ENCODE measurements at regions not wholly inside any gene's neighbourhood (a gene's known extent, or its start where the extent isn't known, plus 50 kb on each side); places are given as distances from the start of the nearest gene placed in this dataset.

DNA sequence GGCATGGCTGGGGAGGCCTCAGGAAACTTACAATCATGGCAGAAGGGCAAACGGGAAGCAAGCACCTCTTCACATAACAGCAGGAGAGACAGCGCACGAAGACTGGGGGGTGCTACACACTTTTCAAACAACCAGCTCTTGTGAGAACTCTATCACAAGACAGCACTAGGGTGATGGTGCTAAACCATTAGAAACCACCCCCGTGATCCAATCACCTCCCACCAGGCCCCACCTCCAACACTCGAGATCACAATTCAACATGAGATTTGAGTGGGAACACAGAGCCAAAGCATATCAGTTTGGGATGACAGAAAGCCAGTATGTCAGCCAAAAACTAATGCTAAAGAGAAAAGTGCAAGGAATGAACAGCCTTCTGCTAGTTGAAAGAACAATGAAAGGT, 309.8 kb upstream of the CCDC54 start:
- no peaks in the 10 kb centered on the region for H3K9me3 ChIP-seq (ENCODE audit: severe bottlenecking)
- TF ChIP-seq, protein P1, sequence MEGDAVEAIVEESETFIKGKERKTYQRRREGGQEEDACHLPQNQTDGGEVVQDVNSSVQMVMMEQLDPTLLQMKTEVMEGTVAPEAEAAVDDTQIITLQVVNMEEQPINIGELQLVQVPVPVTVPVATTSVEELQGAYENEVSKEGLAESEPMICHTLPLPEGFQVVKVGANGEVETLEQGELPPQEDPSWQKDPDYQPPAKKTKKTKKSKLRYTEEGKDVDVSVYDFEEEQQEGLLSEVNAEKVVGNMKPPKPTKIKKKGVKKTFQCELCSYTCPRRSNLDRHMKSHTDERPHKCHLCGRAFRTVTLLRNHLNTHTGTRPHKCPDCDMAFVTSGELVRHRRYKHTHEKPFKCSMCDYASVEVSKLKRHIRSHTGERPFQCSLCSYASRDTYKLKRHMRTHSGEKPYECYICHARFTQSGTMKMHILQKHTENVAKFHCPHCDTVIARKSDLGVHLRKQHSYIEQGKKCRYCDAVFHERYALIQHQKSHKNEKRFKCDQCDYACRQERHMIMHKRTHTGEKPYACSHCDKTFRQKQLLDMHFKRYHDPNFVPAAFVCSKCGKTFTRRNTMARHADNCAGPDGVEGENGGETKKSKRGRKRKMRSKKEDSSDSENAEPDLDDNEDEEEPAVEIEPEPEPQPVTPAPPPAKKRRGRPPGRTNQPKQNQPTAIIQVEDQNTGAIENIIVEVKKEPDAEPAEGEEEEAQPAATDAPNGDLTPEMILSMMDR (IDR thresholded peaks at IDR 0.05; ENCODE audit: poor library complexity, severe bottlenecking), result no peak
- DNase-seq (ENCODE audit: low spot score) (no peak), ATAC-seq (ENCODE audit: low read depth) (no peak)
- H3K4me1 ChIP-seq (ENCODE audit: insufficient read depth, poor library complexity, severe bottlenecking), result peaks cover 6% of the 10 kb centered on the region
- no peaks in the 10 kb centered on the region for H3K27me3 ChIP-seq (ENCODE audit: insufficient read depth, poor library complexity, severe bottlenecking)
- no peaks in the 10 kb centered on the region for H3K36me3 ChIP-seq (ENCODE audit: low read depth)
- no peak overlapping the region for H3K27ac ChIP-seq (ENCODE audit: poor library complexity, severe bottlenecking)
- no peak overlapping the region for H3K4me3 ChIP-seq (ENCODE audit: severe bottlenecking)

DNA sequence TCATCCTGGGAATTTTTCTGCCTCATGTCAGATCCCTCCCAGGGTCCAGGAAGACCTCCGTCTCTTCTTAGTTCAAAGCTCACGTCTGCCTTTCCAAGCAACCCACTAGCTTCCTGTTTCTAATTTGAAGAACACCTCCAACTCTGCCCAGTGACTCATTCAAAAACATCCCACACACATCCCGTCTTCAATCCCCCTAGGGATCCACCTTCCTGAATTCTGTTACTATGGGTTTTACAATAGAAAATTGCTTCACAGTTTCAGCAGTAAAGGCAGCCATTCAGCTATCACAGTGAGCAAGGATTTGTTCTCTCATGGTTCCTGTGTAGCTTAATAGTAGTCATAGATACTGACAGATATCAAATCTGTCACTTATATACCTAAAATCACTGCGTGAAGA, 308.3 kb upstream of the CCDC54 start:
- Histone ChIP-seq H3K4me1 (ENCODE audit: insufficient read depth, poor library complexity, severe bottlenecking) (peaks cover 6% of the 10 kb centered on the region), H3K27ac (ENCODE audit: poor library complexity, severe bottlenecking) (no peak overlapping the region), H3K4me3 (ENCODE audit: severe bottlenecking) (no peak overlapping the region), H3K27me3 (ENCODE audit: insufficient read depth, poor library complexity, severe bottlenecking) (no peaks in the 10 kb centered on the region), H3K9me3 (ENCODE audit: severe bottlenecking) (no peaks in the 10 kb centered on the region), H3K36me3 (ENCODE audit: low read depth) (no peaks in the 10 kb centered on the region)
- ATAC-seq (ENCODE audit: low read depth) (peak; percentile 82), DNase-seq (ENCODE audit: low spot score) (no peak)
- TF ChIP-seq, protein P1 (IDR thresholded peaks at IDR 0.05; ENCODE audit: poor library complexity, severe bottlenecking), result no peak

DNA sequence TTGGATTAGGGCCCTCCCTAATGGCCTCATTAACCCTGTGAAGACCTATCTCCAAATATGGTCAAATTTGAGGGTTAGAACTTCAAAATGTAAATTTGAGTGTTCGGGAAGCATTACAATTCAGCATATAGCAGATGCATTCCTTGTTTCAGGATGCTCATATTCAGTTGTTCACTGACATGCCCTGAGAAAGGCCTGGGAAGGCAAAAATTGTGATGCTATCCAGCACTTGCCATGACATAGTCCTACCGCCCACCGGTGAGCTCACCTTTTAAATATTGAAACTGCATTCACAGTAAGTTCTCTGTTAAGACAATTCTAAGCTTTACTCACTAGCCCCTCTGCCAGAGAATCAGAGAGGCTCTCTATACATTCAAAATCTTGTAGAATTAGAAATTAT, 300.3 kb upstream of the CCDC54 start:
- ATAC-seq (ENCODE audit: low read depth) (no peak), DNase-seq (ENCODE audit: low spot score) (no peak)
- no peak overlapping the region for H3K27ac ChIP-seq (ENCODE audit: poor library complexity, severe bottlenecking)
- no peaks in the 10 kb centered on the region for H3K36me3 ChIP-seq (ENCODE audit: low read depth)
- H3K9me3 ChIP-seq (ENCODE audit: severe bottlenecking), result no peaks in the 10 kb centered on the region
- no peaks in the 10 kb centered on the region for H3K27me3 ChIP-seq (ENCODE audit: insufficient read depth, poor library complexity, severe bottlenecking)
- no peaks in the 10 kb centered on the region for H3K4me1 ChIP-seq (ENCODE audit: insufficient read depth, poor library complexity, severe bottlenecking)
- TF ChIP-seq, protein P1 (IDR thresholded peaks at IDR 0.05; ENCODE audit: poor library complexity, severe bottlenecking), result no peak
- H3K4me3 ChIP-seq (ENCODE audit: severe bottlenecking), result no peak overlapping the region

DNA sequence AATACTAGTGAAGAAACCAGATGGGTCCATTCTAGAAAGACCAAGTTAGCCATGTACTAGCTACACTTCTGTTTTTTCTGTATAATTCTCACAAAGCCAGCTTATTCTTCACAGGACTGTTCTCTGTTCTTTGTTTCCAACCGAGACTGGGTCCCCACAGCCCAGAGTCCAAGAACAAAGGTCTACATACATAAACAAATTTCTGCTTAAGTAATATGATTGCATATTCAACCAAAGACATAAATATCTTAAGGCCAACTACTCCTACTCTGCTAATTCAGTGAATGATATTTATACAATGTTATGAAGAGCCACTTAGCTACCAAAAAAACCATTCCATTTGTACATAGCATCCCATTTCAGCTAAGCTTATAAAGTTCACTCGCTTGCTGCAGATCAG, 299.8 kb upstream of the CCDC54 start:
- TF ChIP-seq, protein P1 (IDR thresholded peaks at IDR 0.05; ENCODE audit: poor library complexity, severe bottlenecking), result no peak
- ATAC-seq (ENCODE audit: low read depth) (no peak), DNase-seq (ENCODE audit: low spot score) (no peak)
- no peaks in the 10 kb centered on the region for H3K27me3 ChIP-seq (ENCODE audit: insufficient read depth, poor library complexity, severe bottlenecking)
- H3K4me1 ChIP-seq (ENCODE audit: insufficient read depth, poor library complexity, severe bottlenecking), result no peaks in the 10 kb centered on the region
- no peaks in the 10 kb centered on the region for H3K9me3 ChIP-seq (ENCODE audit: severe bottlenecking)
- H3K4me3 ChIP-seq (ENCODE audit: severe bottlenecking), result no peak overlapping the region
- H3K27ac ChIP-seq (ENCODE audit: poor library complexity, severe bottlenecking), result no peak overlapping the region
- H3K36me3 ChIP-seq (ENCODE audit: low read depth), result no peaks in the 10 kb centered on the region

DNA sequence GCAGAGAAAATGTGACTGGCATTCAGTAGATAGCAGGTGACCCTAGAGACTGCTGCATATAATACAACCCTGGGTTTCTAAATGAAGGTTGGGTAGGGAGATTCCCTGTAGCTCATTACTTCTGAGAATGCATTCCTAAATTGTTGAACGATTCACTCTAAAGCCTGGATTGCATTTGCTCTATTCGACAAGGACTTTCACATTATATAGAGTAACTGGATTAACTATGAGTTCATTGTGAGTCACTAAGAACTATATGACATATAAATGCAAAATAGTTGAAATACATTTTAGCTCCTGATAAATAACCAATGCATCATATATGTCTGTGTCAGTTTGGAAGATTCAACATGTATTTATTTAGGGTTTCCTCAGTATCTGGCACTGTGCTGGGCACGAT, 294.7 kb upstream of the CCDC54 start:
- no peaks in the 10 kb centered on the region for H3K27me3 ChIP-seq (ENCODE audit: insufficient read depth, poor library complexity, severe bottlenecking)
- H3K27ac ChIP-seq (ENCODE audit: poor library complexity, severe bottlenecking), result no peak overlapping the region
- H3K4me1 ChIP-seq (ENCODE audit: insufficient read depth, poor library complexity, severe bottlenecking), result no peaks in the 10 kb centered on the region
- ATAC-seq (ENCODE audit: low read depth) (peak; percentile 56; the same call in 2 of the 3 replicates), DNase-seq (ENCODE audit: low spot score) (no peak)
- TF ChIP-seq, protein P1 (IDR thresholded peaks at IDR 0.05; ENCODE audit: poor library complexity, severe bottlenecking), result no peak
- no peaks in the 10 kb centered on the region for H3K9me3 ChIP-seq (ENCODE audit: severe bottlenecking)
- H3K36me3 ChIP-seq (ENCODE audit: low read depth), result no peaks in the 10 kb centered on the region
- H3K4me3 ChIP-seq (ENCODE audit: severe bottlenecking), result no peak overlapping the region
